ENCODE measurements at regions not wholly inside any gene's neighbourhood (a gene's known extent, or its start where the extent isn't known, plus 50 kb on each side); places are given as distances from the start of the nearest gene placed in this dataset.

DNA sequence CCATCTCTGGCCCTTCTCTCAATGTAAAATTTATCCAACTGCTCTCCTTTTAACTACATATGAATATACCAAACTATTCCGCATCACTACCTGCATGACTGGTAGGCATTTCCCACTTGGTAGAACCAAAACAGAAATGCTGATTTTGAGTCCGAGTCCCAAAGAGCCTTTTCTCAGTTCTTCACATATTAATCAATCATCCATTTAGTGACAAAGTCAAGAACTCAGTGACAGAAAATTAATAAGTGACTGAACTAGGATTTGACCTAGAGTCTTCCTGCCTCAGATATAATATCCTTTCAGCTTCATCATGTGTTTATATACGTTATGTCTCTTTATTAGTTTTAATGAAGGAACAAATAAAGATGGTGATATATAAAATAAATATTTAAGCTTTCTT lies 700.6 kb upstream of the GOLIM4 start:
- TF ChIP-seq POLR2A (IDR thresholded peaks at IDR 0.05; ENCODE audit: low read depth, low read length) (no peak), POLR2AphosphoS5 (IDR thresholded peaks at IDR 0.05; ENCODE audit: low read depth, low read length) (no peak)
